HepG2 (cell line): ENCODE measurements at regions not wholly inside any gene's neighbourhood (a gene's known extent, or its start where the extent isn't known, plus 50 kb on each side); places are given as distances from the start of the nearest gene placed in this dataset.

Source experiments
- FOXK1 ChIP-seq: sonication (generic); formaldehyde crosslinking; IDR thresholded peaks from 2 replicates; pipeline ENCODE4 v1.4.0; 2020; ENCODE audit warnings: low read depth, missing genetic modification reagents, borderline replicate concordance
- GLI4 ChIP-seq: sonication (generic); formaldehyde crosslinking; IDR thresholded peaks from 2 replicates; pipeline ENCODE4 v1.5.1; 2020; ENCODE audit warnings: missing genetic modification reagents, mild to moderate bottlenecking, moderate library complexity, borderline replicate concordance
- JARID2 ChIP-seq: sonication (generic); formaldehyde crosslinking; IDR thresholded peaks from 2 replicates; pipeline ENCODE4 v1.8.1; 2023; ENCODE audit warnings: missing genetic modification reagents, inconsistent platforms; ENCODE audit not compliant: insufficient replicate concordance
- POLR2A ChIP-seq, 2 experiments: IDR thresholded peaks; 2 replicates each; pipeline ENCODE4 v1.6.1; 2011; ENCODE audit warnings: low read depth in 2 of 2, low read length in 2 of 2, mild to moderate bottlenecking in 1 of 2, moderate library complexity in 1 of 2; ENCODE audit not compliant: insufficient read depth in 1 of 2
- SAFB2 ChIP-seq: sonication (generic); formaldehyde crosslinking; IDR thresholded peaks from 2 replicates; pipeline ENCODE4 v1.5.1; 2020; ENCODE audit warnings: missing genetic modification reagents, low read depth, mild to moderate bottlenecking, borderline replicate concordance
- STAG1 ChIP-seq: sonication (generic); formaldehyde crosslinking; IDR thresholded peaks from 2 replicates; pipeline ENCODE4 v1.4.0; 2020; ENCODE audit warnings: missing genetic modification reagents
- ZNF143 ChIP-seq: sonication (generic); formaldehyde crosslinking; IDR thresholded peaks from 2 replicates; pipeline ENCODE4 v1.4.0; 2020; ENCODE audit warnings: missing genetic modification reagents
- TF ChIP-seq, protein P1 (sequence below): sonication (generic); formaldehyde crosslinking; IDR thresholded peaks from 2 replicates; pipeline ENCODE4 v1.5.0; 2020; ENCODE audit warnings: mild to moderate bottlenecking, missing genetic modification reagents, moderate library complexity
- TF ChIP-seq, protein P2 (sequence below): sonication (generic); formaldehyde crosslinking; IDR thresholded peaks from 2 replicates; pipeline ENCODE4 v1.4.0; 2020; ENCODE audit warnings: missing genetic modification reagents
- TF ChIP-seq, protein P3 (sequence below): sonication (generic); formaldehyde crosslinking; IDR thresholded peaks from 2 replicates; pipeline ENCODE4 v1.5.1; 2020; ENCODE audit warnings: mild to moderate bottlenecking, missing genetic modification reagents, moderate library complexity

DNA sequence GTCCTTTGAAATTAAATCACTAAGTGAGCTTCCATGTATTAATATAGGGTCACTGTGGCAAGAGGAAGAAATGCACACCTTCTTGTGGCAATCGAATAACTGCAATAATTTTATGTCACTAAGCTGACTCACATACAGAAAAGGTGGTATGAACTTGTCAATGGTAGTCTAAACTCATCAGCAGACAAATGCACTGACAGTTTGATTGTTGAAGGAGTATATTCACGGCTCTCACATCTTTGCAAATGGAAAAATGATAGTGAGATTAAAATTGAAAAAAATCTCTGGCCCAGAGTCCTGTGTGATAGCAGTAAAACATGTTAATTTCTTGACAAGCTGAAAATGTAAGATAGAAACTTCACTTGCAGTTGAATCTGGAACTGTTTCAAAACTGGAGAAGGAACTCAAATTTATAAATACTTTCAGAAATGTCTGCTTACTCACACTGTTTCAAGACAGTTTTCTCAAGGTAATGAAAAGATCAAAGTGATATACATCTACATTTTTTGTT lies 215.8 kb upstream of the CADM2 start:
- TF ChIP-seq, protein P1, sequence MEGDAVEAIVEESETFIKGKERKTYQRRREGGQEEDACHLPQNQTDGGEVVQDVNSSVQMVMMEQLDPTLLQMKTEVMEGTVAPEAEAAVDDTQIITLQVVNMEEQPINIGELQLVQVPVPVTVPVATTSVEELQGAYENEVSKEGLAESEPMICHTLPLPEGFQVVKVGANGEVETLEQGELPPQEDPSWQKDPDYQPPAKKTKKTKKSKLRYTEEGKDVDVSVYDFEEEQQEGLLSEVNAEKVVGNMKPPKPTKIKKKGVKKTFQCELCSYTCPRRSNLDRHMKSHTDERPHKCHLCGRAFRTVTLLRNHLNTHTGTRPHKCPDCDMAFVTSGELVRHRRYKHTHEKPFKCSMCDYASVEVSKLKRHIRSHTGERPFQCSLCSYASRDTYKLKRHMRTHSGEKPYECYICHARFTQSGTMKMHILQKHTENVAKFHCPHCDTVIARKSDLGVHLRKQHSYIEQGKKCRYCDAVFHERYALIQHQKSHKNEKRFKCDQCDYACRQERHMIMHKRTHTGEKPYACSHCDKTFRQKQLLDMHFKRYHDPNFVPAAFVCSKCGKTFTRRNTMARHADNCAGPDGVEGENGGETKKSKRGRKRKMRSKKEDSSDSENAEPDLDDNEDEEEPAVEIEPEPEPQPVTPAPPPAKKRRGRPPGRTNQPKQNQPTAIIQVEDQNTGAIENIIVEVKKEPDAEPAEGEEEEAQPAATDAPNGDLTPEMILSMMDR (CRISPR knock-in tag), result no peak
- TF ChIP-seq POLR2A (IDR thresholded peaks at IDR 0.05; ENCODE audit: insufficient read depth in 1 of 2, low read depth in 2 of 2, low read length in 2 of 2) (no peak), GLI4 (CRISPR knock-in tag) (no peak), JARID2 (CRISPR knock-in tag) (no peak), SAFB2 (CRISPR knock-in tag) (no peak), ZNF143 (CRISPR knock-in tag) (no peak), FOXK1 (no peak), STAG1 (no peak)
- TF ChIP-seq, protein P2, sequence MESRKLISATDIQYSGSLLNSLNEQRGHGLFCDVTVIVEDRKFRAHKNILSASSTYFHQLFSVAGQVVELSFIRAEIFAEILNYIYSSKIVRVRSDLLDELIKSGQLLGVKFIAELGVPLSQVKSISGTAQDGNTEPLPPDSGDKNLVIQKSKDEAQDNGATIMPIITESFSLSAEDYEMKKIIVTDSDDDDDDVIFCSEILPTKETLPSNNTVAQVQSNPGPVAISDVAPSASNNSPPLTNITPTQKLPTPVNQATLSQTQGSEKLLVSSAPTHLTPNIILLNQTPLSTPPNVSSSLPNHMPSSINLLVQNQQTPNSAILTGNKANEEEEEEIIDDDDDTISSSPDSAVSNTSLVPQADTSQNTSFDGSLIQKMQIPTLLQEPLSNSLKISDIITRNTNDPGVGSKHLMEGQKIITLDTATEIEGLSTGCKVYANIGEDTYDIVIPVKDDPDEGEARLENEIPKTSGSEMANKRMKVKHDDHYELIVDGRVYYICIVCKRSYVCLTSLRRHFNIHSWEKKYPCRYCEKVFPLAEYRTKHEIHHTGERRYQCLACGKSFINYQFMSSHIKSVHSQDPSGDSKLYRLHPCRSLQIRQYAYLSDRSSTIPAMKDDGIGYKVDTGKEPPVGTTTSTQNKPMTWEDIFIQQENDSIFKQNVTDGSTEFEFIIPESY (CRISPR knock-in tag), result no peak
- TF ChIP-seq, protein P3, sequence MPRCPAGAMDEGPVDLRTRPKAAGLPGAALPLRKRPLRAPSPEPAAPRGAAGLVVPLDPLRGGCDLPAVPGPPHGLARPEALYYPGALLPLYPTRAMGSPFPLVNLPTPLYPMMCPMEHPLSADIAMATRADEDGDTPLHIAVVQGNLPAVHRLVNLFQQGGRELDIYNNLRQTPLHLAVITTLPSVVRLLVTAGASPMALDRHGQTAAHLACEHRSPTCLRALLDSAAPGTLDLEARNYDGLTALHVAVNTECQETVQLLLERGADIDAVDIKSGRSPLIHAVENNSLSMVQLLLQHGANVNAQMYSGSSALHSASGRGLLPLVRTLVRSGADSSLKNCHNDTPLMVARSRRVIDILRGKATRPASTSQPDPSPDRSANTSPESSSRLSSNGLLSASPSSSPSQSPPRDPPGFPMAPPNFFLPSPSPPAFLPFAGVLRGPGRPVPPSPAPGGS (CRISPR knock-in tag), result no peak
